GM12872 (cell line): ENCODE measurements at regions not wholly inside any gene's neighbourhood (a gene's known extent, or its start where the extent isn't known, plus 50 kb on each side); places are given as distances from the start of the nearest gene placed in this dataset.

Experiments
- CTCF ChIP-seq: IDR thresholded peaks from 3 replicates; pipeline ENCODE4 v1.5.1; 2011; ENCODE audit warnings: low read depth, mild to moderate bottlenecking, low read length, moderate library complexity; ENCODE audit not compliant: insufficient read depth

- no peak for TF ChIP-seq CTCF
Measured at GRCh38 chr10:125554753-125555152, 128.2 kb downstream of the TEX36 start.

- TF ChIP-seq CTCF = no peak
Measured at GRCh38 chr10:125554016-125554703, 128.8 kb downstream of the TEX36 start.

- no peak for TF ChIP-seq CTCF
Measured at GRCh38 chr10:125553091-125553490, 129.9 kb downstream of the TEX36 start.

DNA sequence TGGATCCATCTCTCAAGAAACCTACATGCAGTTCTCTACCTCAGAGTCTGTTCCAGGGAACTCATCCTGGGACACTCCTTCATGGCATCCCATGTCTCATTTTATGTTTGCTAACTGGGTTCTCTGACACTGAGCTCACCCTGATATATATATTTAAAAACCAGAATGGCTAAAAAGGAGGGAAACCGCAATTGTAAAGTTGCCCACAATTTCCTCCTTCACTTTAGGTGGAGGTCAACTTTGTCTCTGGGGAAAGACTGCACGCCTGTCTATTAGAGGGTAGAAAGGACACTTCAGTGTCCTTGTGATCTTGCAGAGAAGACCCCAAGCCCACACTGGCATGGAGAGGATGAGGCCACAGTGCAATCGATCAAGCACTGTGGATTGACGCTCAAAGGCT lies 131.7 kb downstream of the TEX36 start:
- TF ChIP-seq CTCF = no peak

- no peak for TF ChIP-seq CTCF
Measured at GRCh38 chr10:125550362-125550761, 132.6 kb downstream of the TEX36 start.

DNA sequence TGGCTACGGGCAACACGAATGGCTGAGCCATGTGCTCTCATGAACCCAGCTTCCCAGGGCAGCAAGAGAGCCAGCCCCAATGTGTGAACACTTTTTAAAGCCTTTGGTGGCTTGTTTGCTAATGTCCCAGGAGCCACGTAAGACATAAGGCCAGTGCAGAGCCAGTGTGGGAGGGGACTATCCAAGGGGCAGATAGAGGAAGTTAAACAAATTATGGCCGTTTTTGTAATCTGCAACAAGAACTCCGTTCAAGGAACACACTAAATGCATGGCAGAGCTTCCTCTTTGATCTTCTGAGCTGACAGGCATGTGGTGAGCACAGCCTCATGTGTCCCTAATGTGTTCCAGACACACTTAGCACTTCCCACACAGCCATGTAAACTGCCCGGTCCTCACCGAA lies 133.3 kb downstream of the TEX36 start:
- no peak for TF ChIP-seq CTCF

DNA sequence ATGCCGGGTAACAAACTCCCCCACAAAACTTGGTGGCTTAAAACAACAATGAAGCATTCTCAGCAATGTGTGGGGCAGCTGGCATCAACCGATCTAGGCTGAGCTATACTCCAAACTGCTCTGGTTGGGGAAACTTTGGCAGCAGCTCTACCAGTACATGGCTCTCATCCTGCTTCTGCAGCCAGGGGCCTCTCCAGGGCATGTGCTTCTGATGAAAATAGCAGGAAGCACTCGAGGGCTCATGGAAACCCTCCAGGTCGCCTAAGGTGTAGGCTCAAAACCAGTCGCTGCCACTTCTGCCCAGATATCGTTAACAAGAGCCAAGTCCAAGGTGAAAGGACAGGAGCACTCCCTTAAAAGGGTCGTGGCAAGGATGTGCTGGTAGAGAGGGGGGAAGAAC lies 134.1 kb downstream of the TEX36 start:
- TF ChIP-seq CTCF = no peak

DNA sequence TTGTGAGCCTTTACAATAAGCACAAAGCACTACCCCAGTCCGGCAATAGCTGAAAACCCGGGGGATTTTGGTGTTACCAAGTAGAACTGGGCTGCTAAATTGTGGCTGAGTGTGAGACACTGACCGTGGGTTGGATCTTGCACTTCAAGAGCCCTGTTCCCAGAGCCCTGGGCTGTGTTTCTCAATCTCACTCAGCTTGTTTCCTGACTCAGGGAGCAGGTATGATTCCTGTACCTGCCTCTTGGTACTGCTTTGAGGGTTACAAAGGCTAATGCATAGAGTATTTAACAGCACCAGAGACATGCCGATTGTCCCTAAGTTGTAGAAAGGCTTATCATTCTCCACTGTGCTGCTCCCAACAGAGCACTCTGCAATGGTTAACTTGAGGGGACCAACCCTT lies 134.6 kb downstream of the TEX36 start:
- no peak for TF ChIP-seq CTCF
